GM12872 (cell line): ENCODE measurements at regions not wholly inside any gene's neighbourhood (a gene's known extent, or its start where the extent isn't known, plus 50 kb on each side); places are given as distances from the start of the nearest gene placed in this dataset.

Source experiments
- CTCF ChIP-seq: IDR thresholded peaks from 3 replicates; pipeline ENCODE4 v1.5.1; 2011; ENCODE audit warnings: low read depth, mild to moderate bottlenecking, low read length, moderate library complexity; ENCODE audit not compliant: insufficient read depth

GRCh38 chr18:1222880-1223279 is 318.2 kb downstream of the ADCYAP1 start:
- TF ChIP-seq CTCF = no peak

- TF ChIP-seq CTCF = no peak
These were observed 322.4 kb downstream of the ADCYAP1 start for GRCh38 chr18:1227025-1227424.

- TF ChIP-seq CTCF = no peak
These were observed 325.0 kb downstream of the ADCYAP1 start for GRCh38 chr18:1229634-1230033.

- TF ChIP-seq CTCF = no peak
These were observed 328.2 kb downstream of the ADCYAP1 start for GRCh38 chr18:1232867-1233266.

GRCh38 chr18:1240701-1241100 is 336.0 kb downstream of the ADCYAP1 start:
- TF ChIP-seq CTCF = no peak

- no peak for TF ChIP-seq CTCF
These were observed 339.9 kb downstream of the ADCYAP1 start for GRCh38 chr18:1244397-1245122.

GRCh38 chr18:1246827-1247226 is 342.2 kb downstream of the ADCYAP1 start:
- no peak for TF ChIP-seq CTCF

- TF ChIP-seq CTCF = no peak
These were observed 347.9 kb downstream of the ADCYAP1 start for GRCh38 chr18:1252534-1252933.
